ACHN (cell line): ENCODE measurements at regions not wholly inside any gene's neighbourhood (a gene's known extent, or its start where the extent isn't known, plus 50 kb on each side); places are given as distances from the start of the nearest gene placed in this dataset.

Source experiments
- DNase-seq: peaks from one replicate; pipeline ENCODE4 v3.0.0-alpha.2; 2015
- in situ Hi-C: cut with HindIII; loops from 2 replicates; pipeline ENCODE4 v1.10.0; 2017; ENCODE audit warnings: low sequenced_read_pairs, low pct_ligation_motif_present, low pct_unique_long_range_greater_than_20kb

DNA sequence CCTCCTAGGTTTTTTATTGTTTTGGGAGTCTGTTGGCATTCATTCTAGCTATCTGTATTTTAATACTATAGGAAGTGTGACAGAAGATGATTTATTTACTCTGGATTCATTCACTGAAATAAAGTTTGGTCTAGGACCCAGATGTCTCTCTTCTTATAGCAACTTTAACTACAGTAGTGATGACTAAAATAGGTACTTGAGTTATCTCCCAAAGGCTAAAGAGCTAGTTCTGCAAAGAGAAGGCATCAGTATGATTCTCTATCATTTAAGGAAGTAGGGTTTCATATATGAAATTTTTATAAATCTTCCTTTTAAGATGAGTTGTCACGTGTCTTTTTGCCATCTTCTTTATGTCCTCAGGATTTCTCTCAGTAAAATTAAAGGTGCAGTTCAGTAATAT lies 507.4 kb downstream of the KCTD12 start:
- no peak for DNase-seq
- in situ Hi-C loops: no loop called here

DNA sequence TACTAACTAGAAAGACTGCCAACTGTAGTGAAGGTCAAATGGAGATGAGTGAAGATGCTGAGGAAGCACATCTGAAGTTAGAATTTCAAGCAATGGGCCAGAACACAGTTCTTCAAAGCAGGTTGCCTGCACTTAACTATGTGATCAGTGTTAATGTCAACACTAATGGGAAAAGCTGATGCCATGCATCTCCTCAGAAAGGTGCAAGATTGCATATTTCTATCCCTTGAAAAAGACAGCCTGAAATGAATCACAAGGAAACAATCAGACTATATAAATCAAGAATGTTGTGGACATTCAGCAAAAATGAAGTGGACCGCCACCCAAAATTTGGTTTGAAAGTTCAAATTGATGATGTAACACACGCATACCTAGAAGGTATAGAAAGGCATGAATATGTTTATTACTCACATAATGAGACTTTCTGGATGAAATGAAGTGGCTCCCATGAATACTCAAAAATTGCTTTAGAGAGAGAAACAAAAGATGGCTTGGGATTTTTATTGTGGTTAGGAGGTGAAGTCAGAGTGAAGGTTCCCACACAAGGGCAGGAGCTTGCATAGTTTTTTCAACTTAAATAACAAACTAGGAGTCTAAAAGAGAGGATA lies 522.4 kb downstream of the KCTD12 start:
- in situ Hi-C loops: no loop called here
- no peak for DNase-seq

DNA sequence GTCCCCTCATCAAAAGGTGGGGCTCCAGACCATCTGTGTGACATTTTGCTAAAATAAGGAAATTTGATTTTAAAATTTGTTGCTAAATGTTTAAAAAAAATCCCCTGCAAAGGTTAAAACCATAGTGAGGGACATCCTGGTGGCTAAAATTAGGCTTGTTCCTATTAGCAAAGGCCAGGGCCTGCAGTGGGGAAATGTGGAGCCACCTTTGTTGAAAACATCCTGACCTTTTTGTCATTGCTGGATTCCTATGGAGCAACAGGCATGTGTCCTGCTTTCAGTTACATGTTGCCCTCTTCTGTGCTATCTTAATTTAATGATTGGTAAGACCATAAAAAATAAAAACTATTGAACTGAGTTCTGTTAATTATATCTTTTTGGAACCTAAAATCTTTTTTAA lies 524.3 kb downstream of the KCTD12 start:
- no peak for DNase-seq
- in situ Hi-C loops: no loop called here

DNA sequence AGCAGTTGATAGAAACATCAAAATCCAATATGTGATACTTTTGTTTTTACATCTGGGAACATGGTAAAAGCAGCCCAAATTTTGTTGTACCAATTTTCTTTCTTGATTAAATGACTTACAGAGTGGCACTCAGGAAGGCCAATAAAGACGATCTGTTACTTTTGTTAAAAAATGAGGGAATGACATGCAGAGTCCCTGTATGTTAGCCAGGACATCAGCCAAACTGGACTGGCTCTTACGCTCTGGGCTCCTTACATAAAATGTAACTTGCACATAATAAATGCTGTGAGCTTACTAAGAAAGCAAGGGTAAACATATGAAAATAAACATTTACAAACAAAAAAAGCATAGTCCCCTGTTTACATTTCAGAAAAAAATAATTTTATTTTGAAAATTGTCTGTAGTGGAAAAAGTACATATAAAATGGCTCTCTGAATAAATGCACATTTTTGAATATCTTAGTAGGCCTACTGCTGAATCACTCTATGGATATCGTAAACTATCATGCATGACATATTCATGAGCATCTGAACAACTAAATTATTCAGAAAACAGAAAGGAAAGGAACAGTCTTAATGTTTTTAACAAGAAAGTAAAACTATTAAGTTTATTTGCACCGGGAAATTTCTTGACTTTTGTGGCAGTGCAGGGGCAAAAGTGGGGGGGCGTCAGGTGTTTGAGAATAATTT lies 534.5 kb downstream of the KCTD12 start:
- in situ Hi-C loops: no loop called here
- no peak for DNase-seq

DNA sequence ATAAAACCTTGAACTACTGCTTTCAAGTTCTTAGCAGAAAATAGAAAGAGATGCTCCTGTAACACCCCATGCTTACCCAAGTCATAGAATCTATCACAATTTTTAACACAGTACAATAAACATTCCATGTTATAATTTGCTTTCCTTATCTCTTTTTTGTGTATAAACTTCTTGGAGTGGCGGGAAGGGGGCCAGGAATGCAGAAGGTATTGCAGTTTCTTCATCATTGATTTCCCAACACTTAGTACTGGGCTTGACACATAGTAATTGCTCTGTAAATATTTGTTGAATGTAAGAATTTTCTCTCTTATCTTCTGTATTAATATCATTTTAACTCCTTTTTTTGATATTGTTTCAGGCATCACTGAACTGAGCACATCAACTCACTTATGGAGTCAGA lies 535.8 kb downstream of the KCTD12 start:
- DNase-seq: no peak
- in situ Hi-C loops: no loop called here

DNA sequence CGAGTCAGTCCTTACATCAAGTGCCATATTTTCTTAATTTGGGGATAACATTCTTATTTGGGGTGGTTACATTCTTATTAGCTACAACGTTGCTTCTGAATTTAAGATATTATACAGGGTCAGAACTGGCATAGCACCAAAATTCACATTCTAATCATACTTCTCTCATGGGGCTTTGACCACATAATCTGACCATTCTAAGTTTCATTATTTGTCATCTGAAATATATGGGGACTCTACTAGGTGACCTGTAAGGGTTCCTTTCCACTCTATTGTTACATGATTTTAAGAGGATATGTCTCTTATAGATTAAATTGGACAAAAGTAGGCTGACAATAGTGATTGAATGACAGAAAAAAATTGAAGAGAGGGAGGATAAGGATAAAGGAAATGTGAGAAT lies 536.5 kb downstream of the KCTD12 start:
- in situ Hi-C loops: no loop called here
- no peak for DNase-seq

GRCh38 chr13:76339649-76340048 lies 546.6 kb downstream of the KCTD12 start:
- DNase-seq: no peak
- in situ Hi-C loops: no loop called here

- in situ Hi-C loops: no loop called here
- no peak for DNase-seq
Observed at GRCh38 chr13:76338003-76338402, 548.2 kb downstream of the KCTD12 start.

- in situ Hi-C loops: no loop called here
- DNase-seq: no peak
Observed at GRCh38 chr13:76336889-76337844, 549.0 kb downstream of the KCTD12 start.

DNA sequence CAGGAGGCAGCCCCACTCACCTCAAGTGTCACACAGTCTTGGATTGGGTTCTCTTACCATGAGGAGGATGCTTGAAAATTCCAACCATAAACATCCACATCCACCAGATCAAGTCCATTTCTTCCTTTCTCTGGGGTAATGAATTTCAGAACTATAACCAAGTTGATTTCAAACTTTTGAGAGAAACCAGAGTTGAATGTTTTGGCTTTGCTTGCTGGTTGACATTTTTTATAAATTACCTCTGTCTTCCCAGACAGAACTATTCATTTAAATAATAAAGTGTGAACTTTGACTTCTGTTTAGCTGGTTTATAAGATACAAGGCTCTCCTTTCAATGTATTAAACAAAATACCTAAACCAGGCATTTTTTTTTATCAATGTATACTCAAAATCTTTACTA lies 550.7 kb downstream of the KCTD12 start:
- in situ Hi-C loops: no loop called here

GRCh38 chr13:76331943-76332712 lies 554.1 kb downstream of the KCTD12 start:
- in situ Hi-C loops: no loop called here
- DNase-seq: no peak

More for the DNA sequence above, 550.7 kb downstream of the KCTD12 start:
- DNase-seq: no peak

GRCh38 chr13:76330761-76331160 lies 555.4 kb downstream of the KCTD12 start:
- no peak for DNase-seq
- in situ Hi-C loops: no loop called here

DNA sequence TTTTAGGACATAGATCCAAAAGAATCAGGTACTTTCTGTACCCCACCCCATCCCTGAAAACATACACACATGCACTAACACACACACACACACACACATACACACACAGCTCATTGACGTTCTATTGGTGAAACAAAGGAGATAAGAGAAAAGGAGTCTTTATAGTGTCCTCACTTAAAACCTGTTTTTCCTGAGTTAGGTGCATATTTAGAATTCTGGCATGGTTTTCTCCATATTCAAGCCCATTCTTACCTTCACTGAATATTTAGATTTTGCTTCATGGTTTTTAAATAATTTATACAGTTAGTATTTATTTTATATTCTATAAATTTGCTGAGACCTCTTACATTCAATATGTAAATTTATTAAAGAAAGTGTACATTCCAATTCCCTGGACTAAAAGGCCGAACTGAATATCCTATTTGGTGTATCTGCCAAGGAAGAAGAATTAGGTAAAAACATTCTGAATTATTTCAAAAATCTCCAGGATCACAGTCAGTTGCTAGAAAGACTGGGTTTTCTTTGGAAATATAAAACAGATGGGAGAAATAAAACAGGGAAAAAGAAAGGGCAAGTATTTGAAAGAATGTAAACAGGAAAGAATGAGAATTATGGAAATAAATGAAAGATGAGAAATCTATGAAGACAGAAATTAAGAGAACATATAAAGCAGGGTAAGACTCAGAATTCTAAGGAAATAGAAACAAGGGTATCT lies 556.2 kb downstream of the KCTD12 start:
- in situ Hi-C loops: no loop called here
- no peak for DNase-seq

DNA sequence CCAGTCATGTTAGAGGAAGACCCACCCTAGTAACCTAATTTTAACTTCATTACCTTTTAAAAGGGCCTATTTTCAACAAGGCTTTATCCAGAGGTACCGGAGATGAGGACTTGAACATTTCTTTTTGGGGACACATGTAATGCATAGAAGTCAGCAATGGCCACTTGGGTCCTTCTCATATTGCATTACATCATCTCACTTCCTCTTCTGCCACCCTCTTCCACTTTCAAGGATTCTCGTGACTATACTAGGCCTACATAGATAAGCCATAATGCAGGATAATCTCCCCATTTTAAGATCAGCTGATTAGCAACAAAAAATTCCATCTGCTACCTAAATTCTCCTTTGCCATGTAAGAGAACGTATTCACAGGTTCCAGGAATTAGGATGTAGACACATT lies 557.2 kb downstream of the KCTD12 start:
- in situ Hi-C loops: no loop called here
- DNase-seq: no peak

- in situ Hi-C loops: no loop called here
- no peak for DNase-seq
Observed at GRCh38 chr13:76326343-76326742, 559.9 kb downstream of the KCTD12 start.

DNA sequence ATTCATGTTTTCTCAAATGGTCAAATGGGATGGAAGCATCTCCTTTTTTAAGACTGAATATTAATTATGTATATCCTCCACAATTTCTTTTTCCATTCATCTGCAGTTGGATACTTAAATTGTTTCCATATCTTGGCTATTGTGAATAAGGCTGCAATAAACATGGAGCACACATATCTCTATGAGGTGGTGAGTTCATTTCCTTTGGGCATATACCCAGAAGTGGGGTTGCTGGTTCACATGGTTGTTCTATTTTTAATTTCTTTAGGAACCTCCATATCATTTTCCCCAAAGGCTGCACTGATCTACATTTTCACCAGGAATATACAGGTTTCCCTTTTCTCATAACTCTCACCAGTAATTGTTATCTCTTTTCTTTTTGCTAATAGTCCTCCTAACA lies 566.3 kb downstream of the KCTD12 start:
- in situ Hi-C loops: no loop called here

DNA sequence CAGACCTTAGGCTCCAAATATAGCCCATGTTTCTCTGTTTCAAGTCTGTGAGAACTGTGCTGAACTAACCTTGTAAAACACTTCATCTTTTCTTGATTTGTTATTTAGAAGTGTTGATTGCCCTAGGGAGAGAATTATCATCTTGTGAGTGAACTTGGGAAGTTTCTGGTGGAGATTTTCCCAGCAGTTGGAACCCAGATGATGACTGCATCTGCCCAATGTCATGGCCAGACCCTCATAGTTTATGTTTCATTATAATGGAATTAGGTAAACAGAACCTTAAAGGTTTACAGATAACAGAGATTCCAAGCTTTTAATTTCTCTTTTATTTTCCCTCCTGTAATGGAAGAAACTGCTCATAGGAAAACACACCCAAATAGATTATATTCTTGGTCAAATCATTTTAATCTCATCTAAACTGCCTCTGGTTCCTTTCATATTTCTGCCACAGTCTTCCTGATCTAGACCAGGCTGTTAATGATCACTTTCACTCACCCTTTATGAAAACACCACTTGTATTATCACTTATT lies 569.1 kb downstream of the KCTD12 start:
- in situ Hi-C loops: no loop called here
- DNase-seq: no peak

More for the DNA sequence above, 566.3 kb downstream of the KCTD12 start:
- DNase-seq: no peak

- in situ Hi-C loops: no loop called here
- no peak for DNase-seq
Observed at GRCh38 chr13:76314495-76314894, 571.7 kb downstream of the KCTD12 start.
